WERI-Rb-1 (cell line): ENCODE measurements at regions not wholly inside any gene's neighbourhood (a gene's known extent, or its start where the extent isn't known, plus 50 kb on each side); places are given as distances from the start of the nearest gene placed in this dataset.

Experiments used
- DNase-seq: peaks from one replicate; pipeline ENCODE4 v3.0.0-alpha.2; 2020
- H3K27ac ChIP-seq: fragments of 250-450 bp; sonication (Bioruptor Pico); 2 replicates; pipeline ENCODE4 v1.5.1; 2020; ENCODE audit warnings: mild to moderate bottlenecking, moderate library complexity
- H3K27me3 ChIP-seq: fragments of 250-450 bp; sonication (Bioruptor Pico); 2 replicates; pipeline ENCODE4 v1.5.1; 2021; ENCODE audit warnings: mild to moderate bottlenecking, low read depth, moderate library complexity; ENCODE audit not compliant: insufficient read depth, severe bottlenecking
- H3K36me3 ChIP-seq: fragments of 250-450 bp; sonication (Bioruptor Pico); 2 replicates; pipeline ENCODE4 v1.5.1; 2020; ENCODE audit warnings: mild to moderate bottlenecking, moderate library complexity
- H3K4me3 ChIP-seq: 2 replicates; pipeline ENCODE4 v1.5.1; 2011; ENCODE audit warnings: low read depth, mild to moderate bottlenecking, control low read depth, low read length
- H3K9me3 ChIP-seq: fragments of 250-450 bp; sonication (Bioruptor Pico); 2 replicates; pipeline ENCODE4 v1.5.1; 2021; ENCODE audit warnings: mild to moderate bottlenecking, moderate library complexity; ENCODE audit not compliant: severe bottlenecking
- CTCF ChIP-seq: IDR thresholded peaks from 2 replicates; pipeline ENCODE4 v1.5.1; 2011; ENCODE audit warnings: low read depth, mild to moderate bottlenecking, control low read depth, inconsistent platforms, low read length

- TF ChIP-seq CTCF = no peak
- Histone ChIP-seq H3K9me3 (no peaks in the 10 kb centered on the region), H3K36me3 (no peaks in the 10 kb centered on the region), H3K27me3 (no peaks in the 10 kb centered on the region), H3K27ac (no peak overlapping the region), H3K4me3 (no peak overlapping the region)
- DNase-seq = no peak
Observed at GRCh38 chr2:140154706-140155105, 1374.5 kb upstream of the NXPH2 start.

- no peak for TF ChIP-seq CTCF
- H3K27ac ChIP-seq = no peak overlapping the region
- H3K36me3 ChIP-seq = no peaks in the 10 kb centered on the region
- no peak for DNase-seq
- H3K27me3 ChIP-seq = no peaks in the 10 kb centered on the region
- H3K9me3 ChIP-seq = no peaks in the 10 kb centered on the region
- no peak overlapping the region for H3K4me3 ChIP-seq
Observed at GRCh38 chr2:140154271-140154670, 1374.1 kb upstream of the NXPH2 start.

GRCh38 chr2:140144611-140145010 is 1364.4 kb upstream of the NXPH2 start:
- H3K27ac ChIP-seq = no peak overlapping the region
- no peaks in the 10 kb centered on the region for H3K36me3 ChIP-seq
- no peak overlapping the region for H3K4me3 ChIP-seq
- H3K27me3 ChIP-seq = no peaks in the 10 kb centered on the region
- no peaks in the 10 kb centered on the region for H3K9me3 ChIP-seq
- TF ChIP-seq CTCF = no peak
- DNase-seq = no peak

- no peaks in the 10 kb centered on the region for H3K9me3 ChIP-seq
- DNase-seq = no peak
- no peak for TF ChIP-seq CTCF
- H3K27ac ChIP-seq = no peak overlapping the region
- no peak overlapping the region for H3K4me3 ChIP-seq
- no peaks in the 10 kb centered on the region for H3K36me3 ChIP-seq
- no peaks in the 10 kb centered on the region for H3K27me3 ChIP-seq
Observed at GRCh38 chr2:140138736-140139135, 1358.5 kb upstream of the NXPH2 start.

- H3K36me3 ChIP-seq = no peaks in the 10 kb centered on the region
- H3K4me3 ChIP-seq = no peak overlapping the region
- no peaks in the 10 kb centered on the region for H3K27me3 ChIP-seq
- peak overlapping the region; percentile 75 for H3K27ac ChIP-seq
- no peak for DNase-seq
- no peak for TF ChIP-seq CTCF
- H3K9me3 ChIP-seq = no peaks in the 10 kb centered on the region
Observed at GRCh38 chr2:140136861-140137260, 1356.7 kb upstream of the NXPH2 start.

- Histone ChIP-seq H3K4me3 (no peak overlapping the region), H3K27ac (peak overlapping the region; percentile 75), H3K9me3 (no peaks in the 10 kb centered on the region), H3K36me3 (no peaks in the 10 kb centered on the region), H3K27me3 (no peaks in the 10 kb centered on the region)
- DNase-seq = peak; percentile 26
- no peak for TF ChIP-seq CTCF
Observed at GRCh38 chr2:140136366-140136765, 1356.2 kb upstream of the NXPH2 start.
